ENCODE measurements at regions not wholly inside any gene's neighbourhood (a gene's known extent, or its start where the extent isn't known, plus 50 kb on each side); places are given as distances from the start of the nearest gene placed in this dataset.

- intact Hi-C loops (cut with DNase I), result no loop called here
- no peak for TF ChIP-seq POLR2A (IDR thresholded peaks at IDR 0.05)
- no peak for TF ChIP-seq CTCF (IDR thresholded peaks at IDR 0.05)
Measured at GRCh38 chr14:81931828-81932227, 398.2 kb upstream of the SEL1L start.

GRCh38 chr14:81936348-81936747, 402.7 kb upstream of the SEL1L start:
- TF ChIP-seq CTCF (IDR thresholded peaks at IDR 0.05) (no peak), POLR2A (IDR thresholded peaks at IDR 0.05) (no peak)
- H3K4me1 ChIP-seq, result no peaks in the 10 kb centered on the region
- no peak overlapping the region for H3K4me3 ChIP-seq (replicated peaks in 1 of 3)
- 6 to 11% methylated on average over 1 of the region's 1 CpG for WGBS, 2 donors
- no peaks in the 10 kb centered on the region for H3K9me3 ChIP-seq
- intact Hi-C loops (cut with DNase I), result no loop called here
- no peak for DNase-seq
- no peaks in the 10 kb centered on the region for H3K27me3 ChIP-seq
- no peaks in the 10 kb centered on the region for H3K36me3 ChIP-seq
- no peak overlapping the region for H3K27ac ChIP-seq

More at GRCh38 chr14:81931828-81932227, 398.2 kb upstream of the SEL1L start:
- H3K27ac ChIP-seq, result no peak overlapping the region
- no peak overlapping the region for H3K4me3 ChIP-seq (replicated peaks in 1 of 3)
- H3K36me3 ChIP-seq, result no peaks in the 10 kb centered on the region
- no peaks in the 10 kb centered on the region for H3K27me3 ChIP-seq
- H3K9me3 ChIP-seq, result no peaks in the 10 kb centered on the region
- H3K4me1 ChIP-seq, result no peaks in the 10 kb centered on the region
- 73 to 87% methylated on average over 1 of the region's 1 CpG for WGBS, 2 donors
- no peak for DNase-seq

- no peak for DNase-seq
- WGBS, 2 donors, result 46 to 73% methylated on average over 1 of the region's 1 CpG
- Histone ChIP-seq H3K27ac (no peak overlapping the region), H3K4me3 (replicated peaks in 1 of 3) (no peak overlapping the region), H3K36me3 (no peaks in the 10 kb centered on the region), H3K4me1 (no peaks in the 10 kb centered on the region), H3K27me3 (no peaks in the 10 kb centered on the region), H3K9me3 (no peaks in the 10 kb centered on the region)
- TF ChIP-seq CTCF (IDR thresholded peaks at IDR 0.05) (no peak), POLR2A (IDR thresholded peaks at IDR 0.05) (no peak)
- intact Hi-C loops (cut with DNase I), result no loop called here
Measured at GRCh38 chr14:81936902-81937301, 403.2 kb upstream of the SEL1L start.

GRCh38 chr14:81938341-81938740, 404.7 kb upstream of the SEL1L start:
- H3K4me1 ChIP-seq, result no peaks in the 10 kb centered on the region
- intact Hi-C loops (cut with DNase I), result no loop called here
- no peak for DNase-seq
- 78 to 82% methylated on average over 3 of the region's 3 CpGs for WGBS, 2 donors
- no peaks in the 10 kb centered on the region for H3K9me3 ChIP-seq
- no peaks in the 10 kb centered on the region for H3K36me3 ChIP-seq
- H3K27ac ChIP-seq, result no peak overlapping the region
- no peaks in the 10 kb centered on the region for H3K27me3 ChIP-seq
- no peak overlapping the region for H3K4me3 ChIP-seq (replicated peaks in 1 of 3)
- TF ChIP-seq POLR2A (IDR thresholded peaks at IDR 0.05) (no peak), CTCF (IDR thresholded peaks at IDR 0.05) (no peak)

GRCh38 chr14:81940651-81941050, 407.0 kb upstream of the SEL1L start:
- Histone ChIP-seq H3K27ac (no peak overlapping the region), H3K4me1 (no peaks in the 10 kb centered on the region), H3K4me3 (replicated peaks in 1 of 3) (no peak overlapping the region), H3K9me3 (no peaks in the 10 kb centered on the region), H3K27me3 (no peaks in the 10 kb centered on the region), H3K36me3 (no peaks in the 10 kb centered on the region)
- intact Hi-C loops (cut with DNase I), result no loop called here
- DNase-seq, result no peak
- no peak for TF ChIP-seq CTCF (IDR thresholded peaks at IDR 0.05)
- no peak for TF ChIP-seq POLR2A (IDR thresholded peaks at IDR 0.05)
- WGBS, 2 donors, result 52 to 56% methylated on average over 1 of the region's 1 CpG
